NT2/D1 (cell line): ENCODE measurements at regions not wholly inside any gene's neighbourhood (a gene's known extent, or its start where the extent isn't known, plus 50 kb on each side); places are given as distances from the start of the nearest gene placed in this dataset.

Experiments used
- DNase-seq: peaks from one replicate; pipeline ENCODE4 v3.0.0-alpha.2; 2011; ENCODE audit warnings: low read depth, low spot score
- H3K27me3 ChIP-seq: 2 replicates; pipeline ENCODE4 v1.6.0; 2011; ENCODE audit warnings: mild to moderate bottlenecking; ENCODE audit not compliant: insufficient read length, insufficient read depth
- H3K36me3 ChIP-seq: 2 replicates; pipeline ENCODE4 v1.6.1; 2011; ENCODE audit warnings: mild to moderate bottlenecking, low read length, mixed read lengths; ENCODE audit not compliant: insufficient read depth, insufficient read length
- H3K4me1 ChIP-seq: 2 replicates; pipeline ENCODE4 v1.5.1; 2011; ENCODE audit not compliant: insufficient read depth, insufficient read length
- H3K4me3 ChIP-seq: 2 replicates; pipeline ENCODE4 v1.5.1; 2011; ENCODE audit warnings: low read depth; ENCODE audit not compliant: insufficient read length
- H3K9ac ChIP-seq: 2 replicates; pipeline ENCODE4 v1.6.0; 2011; ENCODE audit warnings: low read depth; ENCODE audit not compliant: insufficient read length
- H3K9me3 ChIP-seq: 2 replicates; pipeline ENCODE4 v1.5.1; 2011; ENCODE audit warnings: mild to moderate bottlenecking, low read length; ENCODE audit not compliant: insufficient read depth
- SUZ12 ChIP-seq: IDR thresholded peaks from 2 replicates; pipeline ENCODE4 v1.6.1; 2011; ENCODE audit not compliant: insufficient read length, insufficient read depth; ENCODE audit errors: extremely low read depth
- YY1 ChIP-seq: IDR thresholded peaks from 2 replicates; pipeline ENCODE4 v1.6.1; 2011; ENCODE audit not compliant: insufficient read length, insufficient read depth
- ZNF274 ChIP-seq: IDR thresholded peaks from 2 replicates; pipeline ENCODE4 v1.6.1; 2011; ENCODE audit warnings: mild to moderate bottlenecking, low read depth, low read length

- Histone ChIP-seq H3K4me1 (no peaks in the 10 kb centered on the region), H3K9ac (no peak overlapping the region), H3K4me3 (no peak overlapping the region), H3K27me3 (no peaks in the 10 kb centered on the region), H3K36me3 (no peaks in the 10 kb centered on the region), H3K9me3 (no peaks in the 10 kb centered on the region)
- TF ChIP-seq ZNF274 (no peak), YY1 (no peak), SUZ12 (no peak)
- no peak for DNase-seq
These were observed 329.3 kb downstream of the BARHL2 start for GRCh38 chr1:90387805-90388204.

- H3K27me3 ChIP-seq, result no peaks in the 10 kb centered on the region
- TF ChIP-seq ZNF274 (no peak), SUZ12 (no peak), YY1 (no peak)
- H3K9ac ChIP-seq, result no peak overlapping the region
- no peaks in the 10 kb centered on the region for H3K36me3 ChIP-seq
- H3K4me1 ChIP-seq, result no peaks in the 10 kb centered on the region
- no peak overlapping the region for H3K4me3 ChIP-seq
- no peaks in the 10 kb centered on the region for H3K9me3 ChIP-seq
- no peak for DNase-seq
These were observed 330.0 kb downstream of the BARHL2 start for GRCh38 chr1:90386899-90387720.

GRCh38 chr1:90384193-90384592 is 332.9 kb downstream of the BARHL2 start:
- H3K36me3 ChIP-seq, result no peaks in the 10 kb centered on the region
- H3K27me3 ChIP-seq, result no peaks in the 10 kb centered on the region
- H3K4me3 ChIP-seq, result no peak overlapping the region
- no peak overlapping the region for H3K9ac ChIP-seq
- DNase-seq, result no peak
- no peaks in the 10 kb centered on the region for H3K9me3 ChIP-seq
- no peak for TF ChIP-seq YY1
- no peak for TF ChIP-seq SUZ12
- no peak for TF ChIP-seq ZNF274
- H3K4me1 ChIP-seq, result no peaks in the 10 kb centered on the region

GRCh38 chr1:90382161-90382560 is 334.9 kb downstream of the BARHL2 start:
- no peak for DNase-seq
- H3K4me1 ChIP-seq, result no peaks in the 10 kb centered on the region
- no peaks in the 10 kb centered on the region for H3K27me3 ChIP-seq
- no peak overlapping the region for H3K4me3 ChIP-seq
- no peaks in the 10 kb centered on the region for H3K36me3 ChIP-seq
- TF ChIP-seq YY1, result no peak
- no peak for TF ChIP-seq ZNF274
- no peak for TF ChIP-seq SUZ12
- H3K9me3 ChIP-seq, result no peaks in the 10 kb centered on the region
- no peak overlapping the region for H3K9ac ChIP-seq

- no peak for DNase-seq
- Histone ChIP-seq H3K9ac (no peak overlapping the region), H3K27me3 (no peaks in the 10 kb centered on the region), H3K4me1 (no peaks in the 10 kb centered on the region), H3K4me3 (no peak overlapping the region), H3K9me3 (no peaks in the 10 kb centered on the region), H3K36me3 (no peaks in the 10 kb centered on the region)
- TF ChIP-seq YY1 (no peak), SUZ12 (no peak), ZNF274 (no peak)
These were observed 335.5 kb downstream of the BARHL2 start for GRCh38 chr1:90381598-90381997.

- TF ChIP-seq SUZ12 (no peak), ZNF274 (no peak), YY1 (no peak)
- no peaks in the 10 kb centered on the region for H3K9me3 ChIP-seq
- no peak overlapping the region for H3K9ac ChIP-seq
- no peaks in the 10 kb centered on the region for H3K36me3 ChIP-seq
- H3K4me1 ChIP-seq, result no peaks in the 10 kb centered on the region
- no peak for DNase-seq
- no peak overlapping the region for H3K4me3 ChIP-seq
- H3K27me3 ChIP-seq, result no peaks in the 10 kb centered on the region
These were observed 345.7 kb downstream of the BARHL2 start for GRCh38 chr1:90371448-90371813.

- H3K9me3 ChIP-seq, result no peaks in the 10 kb centered on the region
- no peak overlapping the region for H3K4me3 ChIP-seq
- no peak overlapping the region for H3K9ac ChIP-seq
- no peaks in the 10 kb centered on the region for H3K36me3 ChIP-seq
- TF ChIP-seq ZNF274 (no peak), YY1 (no peak), SUZ12 (no peak)
- DNase-seq, result no peak
- H3K27me3 ChIP-seq, result no peaks in the 10 kb centered on the region
- H3K4me1 ChIP-seq, result no peaks in the 10 kb centered on the region
These were observed 346.2 kb downstream of the BARHL2 start for GRCh38 chr1:90370686-90371447.
